GM12892 (cell line): ENCODE measurements at regions not wholly inside any gene's neighbourhood (a gene's known extent, or its start where the extent isn't known, plus 50 kb on each side); places are given as distances from the start of the nearest gene placed in this dataset.

Experiments
- DNase-seq: peaks from one replicate; pipeline ENCODE4 v3.0.0; 2011; ENCODE audit not compliant: insufficient read length
- FAIRE-seq: peaks from 2 replicates; lab custom pipeline; 2011; peaks lifted over from hg19 to GRCh38; lab: Jason Lieb, UNC
- POLR2A ChIP-seq: IDR thresholded peaks from 2 replicates; pipeline ENCODE4 v1.6.1; 2011; ENCODE audit warnings: low read depth, low read length, control low read depth
- POLR2AphosphoS5 ChIP-seq: IDR thresholded peaks from 2 replicates; pipeline ENCODE4 v1.6.1; 2011; ENCODE audit warnings: low read depth, low read length, control low read depth
- TAF1 ChIP-seq: IDR thresholded peaks from 2 replicates; pipeline ENCODE4 v1.6.1; 2011; ENCODE audit warnings: low read depth, mild to moderate bottlenecking, control low read depth, low read length, borderline replicate concordance

DNA sequence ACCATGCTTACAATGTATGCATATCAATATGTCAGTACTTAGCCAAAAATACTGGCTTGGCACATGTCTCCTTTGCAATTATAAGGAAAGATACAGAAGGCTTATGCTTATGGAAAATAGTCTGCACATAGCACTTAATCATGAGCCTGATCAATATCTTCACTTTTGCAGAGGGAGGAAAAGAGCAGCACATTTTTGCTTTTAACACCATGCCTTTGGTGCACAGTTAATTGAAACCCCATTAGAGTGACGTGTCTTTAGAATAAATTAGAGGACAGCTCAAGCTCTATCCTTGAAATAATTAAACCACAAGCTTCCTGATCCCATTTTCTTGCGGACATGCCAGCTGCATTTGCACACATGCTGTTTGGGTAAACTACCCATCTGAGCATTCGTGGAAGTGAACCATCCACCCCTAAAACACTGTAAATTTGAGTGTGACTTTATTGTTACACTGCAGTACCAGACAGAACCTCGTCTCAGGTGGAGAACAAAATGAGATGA, 839.9 kb upstream of the MGAT4C start:
- no peak for FAIRE-seq
- TF ChIP-seq POLR2AphosphoS5 (no peak), POLR2A (no peak), TAF1 (no peak)
- no peak for DNase-seq

- DNase-seq, result no peak
- TF ChIP-seq POLR2AphosphoS5 (no peak), TAF1 (no peak), POLR2A (no peak)
- FAIRE-seq, result no peak
These were observed 838.2 kb upstream of the MGAT4C start for GRCh38 chr12:87094356-87094755.

DNA sequence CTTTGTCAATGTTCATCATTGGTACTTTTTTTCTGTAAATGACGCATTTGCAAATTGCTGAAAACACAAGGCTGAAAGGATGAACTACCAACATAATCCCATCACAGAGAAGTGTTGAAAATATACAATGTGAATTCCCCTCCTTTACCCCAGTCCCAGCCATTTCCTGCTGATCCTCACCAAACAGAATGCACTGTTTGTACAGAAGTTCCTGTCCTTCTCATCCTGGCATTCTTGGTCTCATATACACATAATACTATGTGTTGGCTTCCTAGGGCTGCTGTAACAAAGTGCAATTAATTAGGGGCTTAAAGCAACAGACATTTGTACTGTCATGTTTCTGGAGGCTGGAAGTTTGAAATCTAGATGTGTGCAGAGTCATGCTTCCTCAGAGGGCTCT, 836.2 kb upstream of the MGAT4C start:
- DNase-seq (no peak), FAIRE-seq (no peak)
- TF ChIP-seq TAF1 (no peak), POLR2A (no peak), POLR2AphosphoS5 (no peak)

DNA sequence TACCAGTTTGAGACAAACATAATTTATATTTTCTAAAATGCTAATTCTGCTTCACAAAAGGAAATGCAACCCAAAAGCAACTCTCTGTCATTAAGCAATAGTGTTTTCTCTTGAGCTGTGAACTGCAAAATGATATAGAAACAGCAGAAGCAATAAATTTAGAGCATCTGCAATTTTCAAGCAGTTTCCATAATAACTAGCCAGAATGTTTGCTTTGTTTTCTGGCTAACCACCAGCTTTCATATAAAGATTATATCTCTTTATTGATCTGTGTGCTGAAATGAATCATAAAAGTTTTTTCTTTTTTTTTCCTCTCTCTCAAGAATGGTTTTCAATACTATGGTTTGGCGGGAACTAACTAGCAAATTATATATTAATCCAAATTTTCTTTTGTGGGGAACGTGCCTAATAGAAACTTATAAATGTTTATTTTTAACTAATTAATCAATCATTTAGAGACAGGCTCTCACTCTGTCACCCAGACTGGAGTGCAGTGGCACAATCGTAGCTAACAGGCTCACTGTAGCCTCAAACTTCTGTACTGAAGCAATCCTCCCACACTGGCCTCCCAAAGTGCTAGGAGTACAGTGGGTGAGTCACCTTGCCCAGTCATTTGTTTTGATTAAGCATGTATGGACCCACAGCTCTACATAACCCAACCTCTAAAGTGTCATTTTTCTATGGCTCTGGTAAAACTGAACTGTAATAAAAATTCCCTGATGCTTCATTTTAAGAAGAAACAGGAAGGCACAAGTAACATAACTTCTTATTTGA, 830.1 kb upstream of the MGAT4C start:
- no peak for TF ChIP-seq TAF1
- no peak for TF ChIP-seq POLR2A
- no peak for TF ChIP-seq POLR2AphosphoS5
- no peak for DNase-seq
- no peak for FAIRE-seq

- DNase-seq (no peak), FAIRE-seq (no peak)
- TF ChIP-seq POLR2AphosphoS5, result no peak
- no peak for TF ChIP-seq TAF1
- TF ChIP-seq POLR2A, result no peak
These were observed 829.1 kb upstream of the MGAT4C start for GRCh38 chr12:87085286-87085685.

DNA sequence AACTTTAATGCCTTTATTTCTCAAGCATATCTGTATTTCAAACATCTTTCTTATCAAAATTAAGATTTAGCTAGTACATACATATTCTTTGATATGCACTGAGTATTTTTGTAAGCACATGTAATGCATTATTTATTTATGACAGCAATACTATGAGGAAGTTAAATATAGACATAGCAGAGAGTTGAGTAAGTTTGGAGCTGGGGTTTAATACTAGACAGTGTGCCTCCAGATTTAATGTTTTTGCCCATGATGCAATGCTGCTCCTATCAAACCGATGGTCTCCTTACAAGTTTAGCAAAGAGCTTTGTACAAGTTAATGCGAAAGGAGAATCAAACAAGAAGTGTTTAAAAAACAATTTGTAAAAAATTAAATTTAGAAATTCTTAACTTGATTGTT, 826.6 kb upstream of the MGAT4C start:
- no peak for TF ChIP-seq TAF1
- no peak for TF ChIP-seq POLR2A
- TF ChIP-seq POLR2AphosphoS5, result no peak
- FAIRE-seq (no peak), DNase-seq (no peak)

DNA sequence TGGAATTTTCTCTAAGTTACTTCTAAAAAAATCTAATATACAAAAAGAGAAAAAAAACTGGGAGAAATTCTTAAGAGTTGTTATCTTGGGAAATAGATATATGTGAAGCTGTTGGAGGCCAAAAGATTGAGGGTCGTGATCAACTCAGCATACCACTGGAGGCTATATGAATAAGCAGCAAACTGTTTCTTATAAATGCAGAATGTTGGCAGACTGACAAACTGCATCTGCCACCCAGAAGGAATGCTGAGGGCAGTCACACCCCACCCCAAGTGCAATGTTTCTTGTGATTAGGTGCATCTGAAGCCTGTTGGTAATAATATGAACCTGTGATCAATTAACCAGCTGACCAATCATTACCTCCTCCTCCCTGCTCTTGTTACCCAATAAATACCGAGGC, 818.6 kb upstream of the MGAT4C start:
- no peak for FAIRE-seq
- TF ChIP-seq POLR2AphosphoS5 (no peak), TAF1 (no peak), POLR2A (no peak)
- no peak for DNase-seq

GRCh38 chr12:87066326-87066725, 810.1 kb upstream of the MGAT4C start:
- no peak for DNase-seq
- no peak for TF ChIP-seq TAF1
- no peak for TF ChIP-seq POLR2A
- no peak for TF ChIP-seq POLR2AphosphoS5
- no peak for FAIRE-seq

DNA sequence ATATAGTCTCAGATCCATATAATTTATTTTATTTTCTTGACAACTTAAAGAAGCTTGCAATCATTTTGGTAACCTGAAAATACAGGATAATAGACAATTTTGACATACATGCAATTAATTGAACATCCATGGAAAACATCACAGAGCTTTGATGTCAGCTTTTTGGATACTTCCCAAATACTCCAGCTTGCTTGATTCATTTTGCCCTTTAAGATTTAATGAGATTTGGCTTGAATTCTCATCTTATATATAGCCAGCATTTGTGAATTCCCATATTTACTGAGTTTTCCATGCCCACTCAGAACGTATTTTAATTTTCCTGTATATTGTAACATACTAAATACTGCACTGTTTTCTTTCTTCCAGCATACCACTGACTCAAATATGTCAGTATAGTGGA, 803.0 kb upstream of the MGAT4C start:
- no peak for TF ChIP-seq POLR2A
- DNase-seq, result no peak
- no peak for FAIRE-seq

- DNase-seq, result no peak
- FAIRE-seq, result no peak
- no peak for TF ChIP-seq POLR2A
- no peak for TF ChIP-seq POLR2AphosphoS5
- TF ChIP-seq TAF1, result no peak
These were observed 798.0 kb upstream of the MGAT4C start for GRCh38 chr12:87054226-87054625.

- TF ChIP-seq POLR2A (no peak), TAF1 (no peak), POLR2AphosphoS5 (no peak)
- FAIRE-seq, result no peak
These were observed 795.4 kb upstream of the MGAT4C start for GRCh38 chr12:87051621-87052020.

DNA sequence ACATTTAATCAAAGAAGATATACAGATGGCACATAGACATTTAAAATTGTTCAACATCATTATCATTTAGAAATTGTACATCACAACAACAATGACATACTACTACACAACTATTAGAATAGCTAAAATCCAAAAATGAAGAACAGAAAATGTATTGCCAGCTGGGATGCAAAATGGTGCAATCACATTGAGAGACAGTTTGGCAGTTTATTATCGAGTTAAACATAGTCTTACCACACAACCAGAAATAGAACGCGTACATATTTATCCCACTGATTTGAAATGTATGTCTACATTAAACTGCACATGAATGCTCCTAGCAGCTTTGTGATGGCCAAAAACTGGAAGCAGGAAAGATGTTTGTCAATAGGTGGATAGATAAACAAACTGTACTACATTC, 791.5 kb upstream of the MGAT4C start:
- FAIRE-seq, result no peak
- DNase-seq, result no peak
- no peak for TF ChIP-seq POLR2AphosphoS5
- no peak for TF ChIP-seq POLR2A
- no peak for TF ChIP-seq TAF1

More at GRCh38 chr12:87051621-87052020, 795.4 kb upstream of the MGAT4C start:
- no peak for DNase-seq

DNA sequence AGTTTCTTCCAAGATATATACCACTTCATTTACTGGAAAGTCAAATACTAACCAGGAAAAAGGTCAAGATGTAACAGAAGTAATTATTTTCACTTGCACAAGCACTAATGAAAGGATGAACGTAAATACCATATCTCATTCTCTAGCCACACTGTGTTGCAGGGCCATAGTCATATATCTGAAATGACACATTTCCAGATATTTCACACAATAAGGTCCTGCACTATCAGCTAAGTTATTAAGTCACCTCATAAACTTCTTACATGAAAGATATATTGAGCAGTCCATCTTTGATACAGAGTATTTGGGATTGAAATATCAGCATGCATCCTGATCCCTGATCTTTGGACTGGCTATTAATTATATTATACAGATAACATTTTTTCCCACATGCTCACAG, 783.3 kb upstream of the MGAT4C start:
- no peak for FAIRE-seq
- no peak for DNase-seq

More for the DNA sequence above, 783.3 kb upstream of the MGAT4C start:
- no peak for TF ChIP-seq POLR2AphosphoS5
- no peak for TF ChIP-seq POLR2A
- TF ChIP-seq TAF1, result no peak
